WERI-Rb-1 (cell line): ENCODE measurements at regions not wholly inside any gene's neighbourhood (a gene's known extent, or its start where the extent isn't known, plus 50 kb on each side); places are given as distances from the start of the nearest gene placed in this dataset.
A peak's percentile ranks its signal among the peaks of the same experiment; 100 is the strongest.
"Not testable (repeated sequence)": the region's sequence is repeated elsewhere in the genome, so short reads cannot be mapped to it uniquely, and the experiment has no call there.

Experiments
- DNase-seq: peaks from one replicate; pipeline ENCODE4 v3.0.0-alpha.2; 2020
- H3K27ac ChIP-seq: fragments of 250-450 bp; sonication (Bioruptor Pico); 2 replicates; pipeline ENCODE4 v1.5.1; 2020; ENCODE audit warnings: mild to moderate bottlenecking, moderate library complexity
- H3K27me3 ChIP-seq: fragments of 250-450 bp; sonication (Bioruptor Pico); 2 replicates; pipeline ENCODE4 v1.5.1; 2021; ENCODE audit warnings: mild to moderate bottlenecking, low read depth, moderate library complexity; ENCODE audit not compliant: insufficient read depth, severe bottlenecking
- H3K36me3 ChIP-seq: fragments of 250-450 bp; sonication (Bioruptor Pico); 2 replicates; pipeline ENCODE4 v1.5.1; 2020; ENCODE audit warnings: mild to moderate bottlenecking, moderate library complexity
- H3K4me3 ChIP-seq: 2 replicates; pipeline ENCODE4 v1.5.1; 2011; ENCODE audit warnings: low read depth, mild to moderate bottlenecking, control low read depth, low read length
- H3K9me3 ChIP-seq: fragments of 250-450 bp; sonication (Bioruptor Pico); 2 replicates; pipeline ENCODE4 v1.5.1; 2021; ENCODE audit warnings: mild to moderate bottlenecking, moderate library complexity; ENCODE audit not compliant: severe bottlenecking
- TF ChIP-seq, protein P1 (sequence below): IDR thresholded peaks from 2 replicates; pipeline ENCODE4 v1.5.1; 2011; ENCODE audit warnings: low read depth, mild to moderate bottlenecking, control low read depth, inconsistent platforms, low read length

DNA sequence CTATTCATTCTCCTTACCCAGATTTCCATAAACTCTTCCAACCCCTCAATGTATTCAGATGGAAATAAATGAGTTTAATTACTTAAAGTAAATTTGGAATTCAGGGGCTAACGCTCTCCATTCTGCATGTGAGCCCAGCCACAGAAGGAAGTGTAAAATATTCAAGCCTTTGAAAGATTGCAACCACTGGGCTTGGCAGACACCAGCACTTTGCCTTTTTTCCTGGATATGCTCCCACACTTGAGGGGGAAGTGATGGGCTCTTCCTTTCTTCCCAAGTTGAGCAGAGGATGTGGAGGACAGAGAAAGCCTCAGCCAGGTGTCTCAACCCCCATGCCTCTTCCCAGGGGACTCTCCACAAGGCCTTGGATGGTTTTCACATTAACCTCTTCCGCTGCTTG lies 825.1 kb upstream of the EEF2KMT start:
- Histone ChIP-seq H3K4me3 (no peak overlapping the region), H3K27ac (no peak overlapping the region), H3K9me3 (no peaks in the 10 kb centered on the region), H3K27me3 (peaks cover 10% of the 10 kb centered on the region), H3K36me3 (no peaks in the 10 kb centered on the region)
- DNase-seq: no peak
- TF ChIP-seq, protein P1, sequence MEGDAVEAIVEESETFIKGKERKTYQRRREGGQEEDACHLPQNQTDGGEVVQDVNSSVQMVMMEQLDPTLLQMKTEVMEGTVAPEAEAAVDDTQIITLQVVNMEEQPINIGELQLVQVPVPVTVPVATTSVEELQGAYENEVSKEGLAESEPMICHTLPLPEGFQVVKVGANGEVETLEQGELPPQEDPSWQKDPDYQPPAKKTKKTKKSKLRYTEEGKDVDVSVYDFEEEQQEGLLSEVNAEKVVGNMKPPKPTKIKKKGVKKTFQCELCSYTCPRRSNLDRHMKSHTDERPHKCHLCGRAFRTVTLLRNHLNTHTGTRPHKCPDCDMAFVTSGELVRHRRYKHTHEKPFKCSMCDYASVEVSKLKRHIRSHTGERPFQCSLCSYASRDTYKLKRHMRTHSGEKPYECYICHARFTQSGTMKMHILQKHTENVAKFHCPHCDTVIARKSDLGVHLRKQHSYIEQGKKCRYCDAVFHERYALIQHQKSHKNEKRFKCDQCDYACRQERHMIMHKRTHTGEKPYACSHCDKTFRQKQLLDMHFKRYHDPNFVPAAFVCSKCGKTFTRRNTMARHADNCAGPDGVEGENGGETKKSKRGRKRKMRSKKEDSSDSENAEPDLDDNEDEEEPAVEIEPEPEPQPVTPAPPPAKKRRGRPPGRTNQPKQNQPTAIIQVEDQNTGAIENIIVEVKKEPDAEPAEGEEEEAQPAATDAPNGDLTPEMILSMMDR: no peak

DNA sequence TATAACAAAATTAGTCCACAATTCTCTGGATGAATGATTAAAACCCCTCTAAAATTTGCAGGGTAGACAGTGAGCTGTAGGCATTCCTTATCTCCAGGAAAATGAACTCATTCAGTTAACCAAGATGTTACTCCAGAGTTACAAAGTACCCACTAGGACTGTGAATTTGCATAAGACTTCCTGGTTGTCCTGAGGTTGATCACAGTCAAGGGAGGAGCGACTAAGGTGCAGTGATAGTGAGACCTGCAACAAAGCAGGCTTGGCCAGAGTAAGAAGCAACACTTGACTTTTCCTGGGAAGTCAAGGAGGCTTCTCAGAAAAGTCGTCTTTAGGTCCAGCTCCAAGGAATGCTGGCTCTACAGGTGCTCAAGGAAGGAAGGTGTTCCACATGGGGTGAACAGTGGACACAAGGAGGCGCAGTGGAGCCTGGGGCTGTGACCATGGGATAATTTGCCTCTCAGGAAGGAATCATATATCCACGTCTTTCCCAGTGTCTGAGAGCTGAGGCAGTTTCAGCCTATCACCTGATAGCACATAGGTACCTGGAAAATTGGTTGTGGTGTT lies 821.1 kb upstream of the EEF2KMT start:
- Histone ChIP-seq H3K36me3 (no peaks in the 10 kb centered on the region), H3K4me3 (no peak overlapping the region), H3K9me3 (no peaks in the 10 kb centered on the region), H3K27ac (no peak overlapping the region), H3K27me3 (peaks cover 16% of the 10 kb centered on the region)
- DNase-seq: peak; percentile 18
- TF ChIP-seq, protein P1: peak; percentile 67

DNA sequence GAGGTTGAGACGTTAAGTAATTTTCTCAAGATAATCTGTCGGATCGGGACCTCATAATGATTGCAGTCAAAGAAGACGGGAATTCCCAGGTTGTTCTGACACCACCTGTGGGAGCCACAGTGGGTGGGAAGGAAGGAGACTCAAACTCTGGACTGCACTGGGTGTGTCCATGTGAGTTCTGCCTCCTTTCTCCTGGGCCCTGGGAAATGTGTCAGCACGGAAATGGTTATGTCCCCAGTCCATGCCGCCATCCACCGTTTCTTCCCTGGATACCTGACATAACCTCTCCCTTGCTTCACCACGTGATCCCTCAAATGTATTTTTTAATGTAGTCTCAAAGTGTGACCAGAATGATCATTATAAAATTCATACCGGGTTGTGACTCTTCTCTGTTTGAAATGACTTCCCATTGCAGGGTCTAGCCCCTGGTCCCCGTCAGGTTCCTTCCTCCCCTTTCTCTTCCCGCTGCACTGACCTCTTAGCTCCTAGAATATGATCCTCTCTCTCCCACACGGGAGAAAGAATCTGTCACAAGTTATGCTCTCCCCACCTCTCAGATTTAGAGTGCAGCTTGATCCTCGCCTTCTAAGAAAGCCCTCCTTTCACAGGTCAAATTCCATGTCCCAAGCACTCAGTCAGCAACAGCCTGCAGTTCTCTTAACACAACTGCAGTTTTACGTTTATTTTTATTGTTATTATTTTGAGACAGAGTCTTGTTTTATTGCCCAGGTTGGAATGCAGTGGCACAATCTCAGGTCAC lies 820.0 kb upstream of the EEF2KMT start:
- no peak overlapping the region for H3K27ac ChIP-seq
- TF ChIP-seq, protein P1: no peak
- DNase-seq: no peak
- H3K9me3 ChIP-seq: no peaks in the 10 kb centered on the region
- H3K36me3 ChIP-seq: no peaks in the 10 kb centered on the region
- H3K27me3 ChIP-seq: peaks cover 16% of the 10 kb centered on the region
- H3K4me3 ChIP-seq: no peak overlapping the region

DNA sequence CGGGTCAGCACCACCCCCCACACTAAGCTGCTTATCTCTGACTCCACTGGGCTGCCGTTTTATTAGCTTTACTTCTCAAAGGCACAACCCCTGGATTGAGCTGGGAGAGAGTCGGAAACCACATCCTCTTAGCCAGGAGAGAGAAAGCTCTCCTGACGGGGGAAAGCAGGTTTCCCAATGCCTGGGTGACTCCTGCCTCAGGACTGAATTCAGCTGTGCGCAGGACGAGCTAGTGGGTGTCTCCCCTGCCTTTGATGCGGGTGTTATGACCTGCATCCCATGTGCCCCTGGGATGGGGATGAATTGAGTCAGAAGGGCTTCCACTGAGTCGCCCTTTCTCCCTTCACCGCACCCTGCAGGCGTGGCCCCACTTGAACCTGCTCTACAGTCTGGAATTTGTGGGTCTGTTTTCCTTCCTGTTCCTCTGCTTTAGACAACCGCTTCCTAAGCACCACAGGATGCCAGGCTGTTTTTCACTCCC lies 819.2 kb upstream of the EEF2KMT start:
- TF ChIP-seq, protein P1: no peak
- Histone ChIP-seq H3K9me3 (no peaks in the 10 kb centered on the region), H3K27ac (no peak overlapping the region), H3K36me3 (no peaks in the 10 kb centered on the region), H3K27me3 (peaks cover 16% of the 10 kb centered on the region), H3K4me3 (no peak overlapping the region)
- DNase-seq: peak; percentile 88

DNA sequence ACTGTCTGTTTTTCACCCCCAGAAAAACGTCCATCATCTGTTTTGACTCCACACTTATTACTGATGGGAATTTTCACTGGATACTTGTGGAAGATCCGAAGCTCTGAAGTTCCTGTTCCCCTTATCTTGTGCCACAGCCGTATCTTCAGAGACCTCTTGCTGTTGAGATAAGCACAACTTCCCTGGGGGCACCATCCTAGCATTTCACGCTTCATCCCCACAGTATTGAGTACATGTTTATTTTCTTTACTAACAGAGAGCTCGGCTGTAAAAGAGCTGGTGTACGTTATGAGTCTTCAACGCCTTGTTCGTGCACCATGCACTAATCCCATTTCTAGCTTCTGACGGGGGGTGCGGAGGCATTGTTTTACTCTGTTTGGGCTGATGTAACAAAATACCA lies 813.6 kb upstream of the EEF2KMT start:
- Histone ChIP-seq H3K27me3 (no peaks in the 10 kb centered on the region), H3K36me3 (no peaks in the 10 kb centered on the region), H3K4me3 (no peak overlapping the region), H3K27ac (no peak overlapping the region), H3K9me3 (no peaks in the 10 kb centered on the region)
- TF ChIP-seq, protein P1: no peak
- no peak for DNase-seq

DNA sequence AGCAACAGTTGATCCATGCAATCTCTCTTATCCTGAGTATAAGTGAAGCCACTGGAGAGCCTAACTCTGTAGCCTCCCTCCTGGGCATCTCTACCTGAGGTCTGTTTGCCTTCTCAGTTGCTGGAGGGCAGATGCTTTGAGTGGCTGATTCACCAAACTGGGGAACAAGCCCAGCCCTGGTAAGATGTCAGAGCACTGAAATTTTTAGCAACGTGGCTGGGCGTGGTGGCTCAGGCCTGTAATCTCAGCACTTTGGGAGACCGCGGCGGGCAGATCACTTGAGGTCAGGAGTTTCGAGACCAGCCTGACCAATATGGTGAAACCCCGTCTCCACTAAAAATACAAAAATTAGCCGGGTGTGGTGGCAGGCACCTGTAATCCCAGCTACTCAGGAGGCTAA lies 812.0 kb upstream of the EEF2KMT start:
- not testable (repeated sequence) for H3K27ac ChIP-seq, H3K4me3 ChIP-seq, H3K36me3 ChIP-seq, DNase-seq, H3K27me3 ChIP-seq, H3K9me3 ChIP-seq
